AG10803 (cell line): ENCODE measurements at regions not wholly inside any gene's neighbourhood (a gene's known extent, or its start where the extent isn't known, plus 50 kb on each side); places are given as distances from the start of the nearest gene placed in this dataset.

Experiments
- DNase-seq: peaks from one replicate; pipeline ENCODE4 v3.0.0; 2010; ENCODE audit warnings: low read depth
- H3K4me3 ChIP-seq: 2 replicates; pipeline ENCODE4 v1.5.1; 2011; ENCODE audit warnings: mild to moderate bottlenecking, low read length, control low read depth
- TF ChIP-seq, protein P1 (sequence below): conservative IDR thresholded peaks from 2 replicates; pipeline ENCODE4 v1.5.1; 2011; ENCODE audit warnings: mild to moderate bottlenecking, low read length, control low read depth, inconsistent platforms

DNA sequence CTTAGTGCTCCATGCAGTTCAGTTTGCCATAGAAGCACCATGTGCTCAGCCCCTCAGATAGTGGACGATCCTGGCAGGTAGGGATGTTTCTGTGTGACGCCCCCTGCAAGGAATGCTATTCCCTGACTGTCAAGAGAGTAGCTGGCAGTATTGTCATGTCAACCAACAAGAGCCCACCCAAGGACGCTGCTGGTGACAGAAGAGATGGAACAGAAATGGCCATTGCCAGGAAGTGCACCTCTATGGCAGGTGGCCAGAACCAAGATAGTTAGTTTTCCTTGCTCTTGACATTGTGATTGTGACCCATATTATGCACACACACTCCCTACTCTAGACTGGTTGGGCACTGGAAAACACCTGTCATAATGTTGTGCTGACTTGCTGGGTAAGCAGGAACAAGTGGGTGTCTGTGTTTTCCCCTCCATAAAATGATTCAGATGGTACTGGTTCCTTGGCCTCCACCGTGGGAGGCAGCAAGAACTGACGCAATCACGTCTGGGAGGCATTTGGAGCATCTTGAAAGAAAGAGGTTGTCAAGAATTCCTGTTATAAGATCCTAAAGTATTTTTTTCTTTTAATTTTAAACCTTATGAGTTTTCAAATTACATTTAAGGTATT, 507.9 kb downstream of the MID1IP1 start:
- H3K4me3 ChIP-seq: no peak overlapping the region
- peak; percentile 3 for DNase-seq

DNA sequence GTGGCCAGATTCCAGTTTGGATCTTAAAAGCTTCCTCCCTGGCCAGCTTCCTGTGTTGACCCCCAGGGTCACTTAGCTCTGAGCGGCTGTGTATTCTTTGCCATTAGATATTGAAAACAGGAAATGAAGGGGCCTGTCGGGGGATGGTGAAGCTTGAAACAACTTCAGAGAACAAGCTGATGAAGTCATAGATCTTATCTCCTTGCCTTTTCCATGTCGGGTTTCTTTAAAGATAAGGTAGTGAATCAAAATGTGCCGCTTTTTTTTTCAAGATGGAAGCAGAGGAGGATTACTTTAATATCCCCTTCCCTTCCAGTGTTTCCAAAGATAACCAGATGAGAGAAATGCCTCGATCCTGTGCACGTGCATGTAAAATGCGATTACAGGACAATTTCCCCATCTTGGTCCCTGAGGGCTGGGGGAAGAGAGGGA, 508.5 kb downstream of the MID1IP1 start:
- TF ChIP-seq, protein P1, sequence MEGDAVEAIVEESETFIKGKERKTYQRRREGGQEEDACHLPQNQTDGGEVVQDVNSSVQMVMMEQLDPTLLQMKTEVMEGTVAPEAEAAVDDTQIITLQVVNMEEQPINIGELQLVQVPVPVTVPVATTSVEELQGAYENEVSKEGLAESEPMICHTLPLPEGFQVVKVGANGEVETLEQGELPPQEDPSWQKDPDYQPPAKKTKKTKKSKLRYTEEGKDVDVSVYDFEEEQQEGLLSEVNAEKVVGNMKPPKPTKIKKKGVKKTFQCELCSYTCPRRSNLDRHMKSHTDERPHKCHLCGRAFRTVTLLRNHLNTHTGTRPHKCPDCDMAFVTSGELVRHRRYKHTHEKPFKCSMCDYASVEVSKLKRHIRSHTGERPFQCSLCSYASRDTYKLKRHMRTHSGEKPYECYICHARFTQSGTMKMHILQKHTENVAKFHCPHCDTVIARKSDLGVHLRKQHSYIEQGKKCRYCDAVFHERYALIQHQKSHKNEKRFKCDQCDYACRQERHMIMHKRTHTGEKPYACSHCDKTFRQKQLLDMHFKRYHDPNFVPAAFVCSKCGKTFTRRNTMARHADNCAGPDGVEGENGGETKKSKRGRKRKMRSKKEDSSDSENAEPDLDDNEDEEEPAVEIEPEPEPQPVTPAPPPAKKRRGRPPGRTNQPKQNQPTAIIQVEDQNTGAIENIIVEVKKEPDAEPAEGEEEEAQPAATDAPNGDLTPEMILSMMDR: no peak
- no peak overlapping the region for H3K4me3 ChIP-seq
- DNase-seq: no peak

More for the DNA sequence above, 507.9 kb downstream of the MID1IP1 start:
- TF ChIP-seq, protein P1: no peak

DNA sequence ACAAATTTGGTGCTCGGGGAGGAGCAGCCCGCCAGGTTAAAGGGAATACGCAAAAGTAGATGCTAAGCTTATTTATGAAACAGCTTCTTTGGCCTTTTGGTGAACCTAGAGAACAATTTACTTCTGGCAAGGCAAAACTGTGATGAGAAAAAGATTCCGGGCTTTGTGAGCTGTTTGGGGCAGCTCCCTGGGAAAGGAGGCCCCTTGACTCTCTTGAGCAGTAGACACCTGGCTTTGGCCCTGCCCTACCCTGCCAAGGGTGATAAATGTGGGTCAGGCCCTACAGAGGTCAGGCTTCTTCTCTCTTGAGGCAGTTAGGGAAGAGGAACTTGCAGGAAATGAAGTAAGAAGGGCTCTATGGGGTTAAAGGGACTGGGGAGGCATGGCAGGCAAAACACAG, 509.6 kb downstream of the MID1IP1 start:
- TF ChIP-seq, protein P1: no peak
- no peak for DNase-seq

DNA sequence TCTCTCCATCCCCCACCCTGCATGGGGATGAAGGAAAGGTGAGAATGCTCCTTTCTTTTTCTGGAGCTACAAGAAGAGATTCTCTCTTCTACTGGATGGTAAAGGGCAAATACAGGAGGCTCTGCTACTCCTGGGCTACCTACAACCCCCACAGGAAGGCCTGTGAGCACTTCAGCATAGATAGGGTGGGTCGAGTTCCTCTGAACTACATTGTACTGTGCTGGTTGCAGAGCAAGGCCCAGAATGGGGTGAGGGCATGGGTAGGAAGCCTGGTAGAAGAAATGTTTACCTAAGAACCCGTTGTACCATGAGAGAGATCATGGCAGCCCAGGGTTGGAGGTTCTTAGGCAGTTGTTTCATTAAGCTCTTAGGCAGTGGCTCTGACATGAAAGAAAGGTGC, 510.4 kb downstream of the MID1IP1 start:
- H3K4me3 ChIP-seq: no peak overlapping the region
- DNase-seq: no peak
- TF ChIP-seq, protein P1: no peak

More for the DNA sequence above, 509.6 kb downstream of the MID1IP1 start:
- H3K4me3 ChIP-seq: no peak overlapping the region

DNA sequence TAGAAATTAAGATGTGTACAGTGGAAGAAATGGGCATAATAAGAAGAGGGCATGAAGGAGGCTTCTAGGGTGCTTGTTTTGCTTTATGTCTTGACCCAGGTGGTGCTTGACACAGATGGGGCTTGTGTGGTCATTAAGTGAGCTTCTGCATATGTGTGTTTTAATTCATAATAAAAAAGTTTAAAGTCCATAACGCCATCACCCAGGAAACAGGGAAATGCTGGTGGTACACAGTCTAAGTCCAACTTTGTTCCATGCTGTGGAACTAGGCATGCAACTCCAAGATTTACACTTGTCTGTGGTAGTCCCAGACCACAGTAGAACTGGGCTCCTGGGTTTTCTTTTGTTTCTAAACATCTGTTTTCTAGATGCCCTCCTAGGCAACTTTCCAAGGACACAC, 511.9 kb downstream of the MID1IP1 start:
- no peak for DNase-seq
- H3K4me3 ChIP-seq: no peak overlapping the region
- TF ChIP-seq, protein P1: no peak

DNA sequence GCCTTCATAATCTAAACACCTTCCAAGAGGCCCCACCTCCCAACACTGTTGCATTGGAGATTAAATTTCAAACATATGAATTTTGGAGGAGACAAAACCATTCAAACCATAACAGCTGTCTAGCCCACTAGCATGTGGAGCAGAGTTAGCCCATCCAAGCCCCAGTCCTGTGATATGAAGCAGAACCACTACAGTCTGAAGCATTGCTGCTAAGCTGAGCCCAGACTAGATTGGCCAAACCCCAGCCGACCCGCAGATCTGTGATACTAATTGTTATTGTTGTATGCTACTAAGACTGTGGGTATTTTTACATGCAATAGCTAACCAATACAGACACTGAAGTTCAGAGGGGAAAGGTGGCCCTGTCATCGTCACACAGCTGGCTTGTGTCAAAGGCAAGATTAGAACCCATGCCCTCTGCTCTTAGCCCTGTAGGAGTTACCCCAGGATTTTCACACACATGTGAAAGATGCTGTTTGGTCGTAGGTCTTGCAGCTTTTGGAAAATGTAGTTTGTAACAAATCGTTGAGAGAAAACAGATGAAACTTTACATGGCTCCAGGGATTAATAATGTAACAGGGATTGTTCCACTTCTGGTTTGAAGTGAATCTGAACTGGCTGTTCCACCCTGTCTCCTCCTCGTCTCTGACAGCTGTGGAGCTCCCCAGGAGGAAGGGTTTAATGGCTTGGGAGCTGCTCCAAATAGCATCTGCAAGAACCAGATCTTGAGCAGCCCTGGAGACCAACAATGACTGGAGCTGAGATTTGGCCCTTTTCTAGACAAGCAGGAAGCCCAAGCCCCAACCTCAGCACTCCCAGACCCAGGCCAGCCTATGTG, 517.5 kb downstream of the MID1IP1 start:
- DNase-seq: no peak
- TF ChIP-seq, protein P1: no peak
- no peak overlapping the region for H3K4me3 ChIP-seq

DNA sequence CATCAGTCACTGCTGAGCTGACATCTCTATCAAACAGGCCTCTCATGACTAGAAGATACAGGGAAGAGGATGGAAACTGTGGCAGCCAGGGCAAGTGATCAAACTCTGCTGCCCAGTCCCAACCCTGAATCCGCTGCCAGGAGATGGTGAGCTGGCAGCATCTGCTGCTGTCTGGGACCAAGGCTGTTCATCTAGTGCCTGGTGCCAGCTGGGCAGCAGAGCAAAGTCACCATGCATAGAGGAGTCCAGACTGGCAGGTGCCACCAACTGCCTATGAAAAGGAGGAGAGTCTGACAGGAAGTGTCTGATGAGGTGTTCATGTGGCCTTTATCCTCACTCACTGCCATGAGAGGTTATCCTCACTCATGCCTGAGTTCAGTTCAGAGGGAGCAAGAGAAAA, 518.9 kb downstream of the MID1IP1 start:
- no peak overlapping the region for H3K4me3 ChIP-seq
- DNase-seq: no peak
- TF ChIP-seq, protein P1: no peak
